Right atrium auricular region (tissue), 2 donors: ENCODE measurements at regions not wholly inside any gene's neighbourhood (a gene's known extent, or its start where the extent isn't known, plus 50 kb on each side); places are given as distances from the start of the nearest gene placed in this dataset.

ENCODE experiments used
- DNase-seq: peaks from one replicate; pipeline ENCODE4 v3.0.0-alpha.2; 2019; ENCODE audit warnings: low spot score
- H3K27ac ChIP-seq, 2 donors: fragments of 200-600 bp; sonication (generic); 1 replicate in 1 of 2; 2 replicates in 1 of 2; pipeline ENCODE4 v1.5.1; 2016 to 2019
- H3K27me3 ChIP-seq, 2 donors: fragments of 200-600 bp; sonication (generic); one replicate each; pipeline versions ENCODE4 v1.5.1 to v1.6.0; 2017 to 2019
- H3K36me3 ChIP-seq: fragments of 200-600 bp; sonication (generic); one replicate; pipeline ENCODE4 v1.5.1; 2016
- H3K4me1 ChIP-seq, 2 donors: fragments of 200-600 bp; sonication (generic); one replicate each; pipeline versions ENCODE4 v1.5.1 to v1.6.0; 2017 to 2019
- H3K4me3 ChIP-seq, 2 donors: fragments of 200-600 bp; sonication (generic); 1 replicate in 1 of 2; 2 replicates in 1 of 2; pipeline ENCODE4 v1.5.1; 2017 to 2019; ENCODE audit warnings: mild to moderate bottlenecking in 1 of 2, moderate library complexity in 1 of 2
- H3K9me3 ChIP-seq, 2 donors: fragments of 200-600 bp; sonication (generic); one replicate each; pipeline ENCODE4 v1.5.1; 2019
- TF ChIP-seq, protein P1 (sequence below), 2 donors: fragments of 200-600 bp; sonication (generic); IDR thresholded peaks; one replicate each; pipeline ENCODE4 v1.5.1; 2019; ENCODE audit warnings: antibody characterized with exemption in 2 of 2

DNA sequence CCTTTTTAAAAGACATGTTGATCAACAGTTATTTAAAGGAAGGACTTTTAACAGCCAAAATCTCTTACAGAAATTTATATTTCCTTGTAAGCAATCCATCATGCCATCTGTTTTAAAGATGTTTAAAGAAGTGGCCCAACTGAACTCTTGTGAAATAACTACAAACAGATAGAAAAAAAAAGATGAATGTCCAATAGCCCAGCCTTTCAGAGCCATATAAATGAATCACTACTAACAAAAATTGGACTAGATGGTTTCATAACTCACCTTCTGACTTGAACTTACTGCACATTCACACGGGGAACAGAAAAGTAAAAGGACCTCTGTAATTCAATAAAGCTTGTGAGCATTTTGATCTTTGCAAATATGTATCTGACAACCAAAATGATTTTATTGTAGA is 319.0 kb upstream of the CHAC2 start:
- no peaks in the 10 kb centered on the region for H3K9me3 ChIP-seq
- no peak overlapping the region for H3K4me3 ChIP-seq
- no peaks in the 10 kb centered on the region for H3K36me3 ChIP-seq
- H3K4me1 ChIP-seq, result peaks cover 0 to 8% of the 10 kb centered on the region in 2 donors
- H3K27ac ChIP-seq, result no peak overlapping the region
- TF ChIP-seq, protein P1, sequence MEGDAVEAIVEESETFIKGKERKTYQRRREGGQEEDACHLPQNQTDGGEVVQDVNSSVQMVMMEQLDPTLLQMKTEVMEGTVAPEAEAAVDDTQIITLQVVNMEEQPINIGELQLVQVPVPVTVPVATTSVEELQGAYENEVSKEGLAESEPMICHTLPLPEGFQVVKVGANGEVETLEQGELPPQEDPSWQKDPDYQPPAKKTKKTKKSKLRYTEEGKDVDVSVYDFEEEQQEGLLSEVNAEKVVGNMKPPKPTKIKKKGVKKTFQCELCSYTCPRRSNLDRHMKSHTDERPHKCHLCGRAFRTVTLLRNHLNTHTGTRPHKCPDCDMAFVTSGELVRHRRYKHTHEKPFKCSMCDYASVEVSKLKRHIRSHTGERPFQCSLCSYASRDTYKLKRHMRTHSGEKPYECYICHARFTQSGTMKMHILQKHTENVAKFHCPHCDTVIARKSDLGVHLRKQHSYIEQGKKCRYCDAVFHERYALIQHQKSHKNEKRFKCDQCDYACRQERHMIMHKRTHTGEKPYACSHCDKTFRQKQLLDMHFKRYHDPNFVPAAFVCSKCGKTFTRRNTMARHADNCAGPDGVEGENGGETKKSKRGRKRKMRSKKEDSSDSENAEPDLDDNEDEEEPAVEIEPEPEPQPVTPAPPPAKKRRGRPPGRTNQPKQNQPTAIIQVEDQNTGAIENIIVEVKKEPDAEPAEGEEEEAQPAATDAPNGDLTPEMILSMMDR (IDR thresholded peaks at IDR 0.05), result no peak
- no peaks in the 10 kb centered on the region for H3K27me3 ChIP-seq
- no peak for DNase-seq

DNA sequence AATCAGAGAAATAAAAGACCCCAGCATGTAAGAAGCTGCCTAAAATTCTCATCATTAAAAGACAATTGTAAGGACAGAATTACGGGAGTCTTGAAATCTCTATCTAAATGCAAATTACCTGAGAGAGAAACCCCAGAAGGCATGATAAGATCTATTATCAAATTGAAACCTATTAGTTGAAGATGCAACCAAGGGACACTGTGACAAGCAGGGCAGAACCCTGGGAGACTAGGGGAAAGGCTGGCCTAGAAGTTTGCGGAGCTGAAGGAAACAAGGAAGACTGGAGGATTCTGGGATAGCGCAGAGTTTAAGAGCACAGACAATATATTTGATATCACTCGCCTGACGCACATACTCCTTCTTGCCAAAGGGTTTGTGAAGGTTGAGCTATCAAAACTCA is 319.5 kb upstream of the CHAC2 start:
- DNase-seq, result no peak
- Histone ChIP-seq H3K4me1 (peaks cover 0 to 3% of the 10 kb centered on the region in 2 donors), H3K4me3 (no peak overlapping the region), H3K27ac (no peak overlapping the region), H3K36me3 (no peaks in the 10 kb centered on the region), H3K9me3 (no peaks in the 10 kb centered on the region), H3K27me3 (no peaks in the 10 kb centered on the region)
- TF ChIP-seq, protein P1 (IDR thresholded peaks at IDR 0.05), result no peak

DNA sequence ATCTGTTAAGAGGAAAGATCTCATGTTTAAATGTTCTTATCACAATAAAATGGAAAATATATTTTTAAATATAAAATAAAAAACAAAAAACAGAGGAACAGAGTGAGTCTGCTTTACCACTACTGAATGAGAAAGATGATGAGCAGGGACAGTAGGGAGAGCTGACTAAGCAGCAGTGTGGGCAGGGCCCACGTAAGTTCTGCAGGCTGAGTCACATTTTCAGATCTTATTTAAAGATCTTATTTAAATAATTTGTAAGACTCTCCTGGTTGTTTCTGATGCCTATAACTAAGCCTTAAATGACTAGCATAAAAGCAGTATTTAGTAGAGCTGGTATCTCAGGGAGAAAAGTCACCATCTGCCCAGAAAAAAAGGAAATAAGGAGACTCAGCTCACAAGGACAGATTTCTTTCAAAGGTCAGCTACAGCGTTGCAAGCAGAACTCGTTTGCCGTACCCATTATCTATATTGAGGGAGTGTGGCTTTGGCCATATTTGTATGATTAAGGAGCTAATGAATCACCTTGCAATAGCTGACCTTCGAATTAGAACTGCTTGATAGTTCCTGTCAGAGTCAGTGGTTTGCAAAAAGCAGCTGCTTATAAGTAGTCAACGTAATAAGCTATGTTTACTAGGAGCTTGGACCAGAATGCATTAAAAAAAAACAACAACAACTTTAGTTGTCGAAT is 322.1 kb upstream of the CHAC2 start:
- no peak for DNase-seq

DNA sequence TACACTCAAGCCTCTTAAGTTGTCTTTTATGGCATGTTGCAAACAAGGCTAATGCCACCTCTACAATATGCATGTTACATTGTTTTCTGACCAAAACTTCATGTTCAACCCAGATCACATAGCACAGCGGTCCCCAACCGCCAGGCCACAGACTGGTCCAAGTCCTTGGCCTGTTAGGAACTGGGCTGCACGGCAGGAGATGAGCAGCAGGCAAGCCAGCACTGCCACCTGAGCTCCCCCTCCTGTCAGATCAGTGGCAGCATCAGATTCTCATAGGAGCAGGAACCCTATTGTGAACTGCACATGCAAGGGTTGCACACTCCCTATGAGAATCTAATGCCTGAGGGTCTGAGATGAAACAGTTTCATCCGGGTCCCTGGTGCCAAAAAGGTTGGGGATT is 324.8 kb upstream of the CHAC2 start:
- H3K27ac ChIP-seq, result no peak overlapping the region
- H3K4me3 ChIP-seq, result no peak overlapping the region
- H3K27me3 ChIP-seq, result no peaks in the 10 kb centered on the region
- TF ChIP-seq, protein P1 (IDR thresholded peaks at IDR 0.05), result no peak
- DNase-seq, result no peak
- no peaks in the 10 kb centered on the region for H3K9me3 ChIP-seq
- no peaks in the 10 kb centered on the region for H3K36me3 ChIP-seq
- H3K4me1 ChIP-seq, result no peaks in the 10 kb centered on the region

More for the DNA sequence above, 322.1 kb upstream of the CHAC2 start:
- no peak overlapping the region for H3K4me3 ChIP-seq
- H3K27me3 ChIP-seq, result no peaks in the 10 kb centered on the region
- no peaks in the 10 kb centered on the region for H3K9me3 ChIP-seq
- H3K27ac ChIP-seq, result no peak overlapping the region
- H3K4me1 ChIP-seq, result no peaks in the 10 kb centered on the region
- TF ChIP-seq, protein P1 (IDR thresholded peaks at IDR 0.05), result no peak
- no peaks in the 10 kb centered on the region for H3K36me3 ChIP-seq

DNA sequence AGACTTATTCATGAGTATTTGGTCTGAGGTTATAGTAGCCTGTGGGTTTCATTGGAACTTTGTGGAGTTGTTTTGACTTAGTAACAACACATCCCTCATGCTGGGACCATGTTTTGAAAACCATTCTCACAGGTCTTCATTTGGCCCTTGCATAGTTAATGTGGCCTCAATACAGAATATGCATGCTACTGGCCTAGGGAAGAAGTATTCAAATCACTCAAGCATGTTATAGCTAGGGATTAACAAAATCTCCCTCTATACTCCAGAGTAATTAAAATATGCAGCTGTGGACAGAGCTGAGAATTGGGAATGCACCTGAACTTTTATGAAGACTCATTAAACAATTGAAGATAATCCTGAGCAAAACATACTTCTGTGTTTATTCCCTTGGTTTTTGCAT is 325.5 kb upstream of the CHAC2 start:
- DNase-seq, result no peak
- no peaks in the 10 kb centered on the region for H3K4me1 ChIP-seq
- H3K36me3 ChIP-seq, result no peaks in the 10 kb centered on the region
- H3K9me3 ChIP-seq, result no peaks in the 10 kb centered on the region
- H3K27me3 ChIP-seq, result no peaks in the 10 kb centered on the region
- no peak overlapping the region for H3K4me3 ChIP-seq
- H3K27ac ChIP-seq, result no peak overlapping the region
- TF ChIP-seq, protein P1 (IDR thresholded peaks at IDR 0.05), result no peak

DNA sequence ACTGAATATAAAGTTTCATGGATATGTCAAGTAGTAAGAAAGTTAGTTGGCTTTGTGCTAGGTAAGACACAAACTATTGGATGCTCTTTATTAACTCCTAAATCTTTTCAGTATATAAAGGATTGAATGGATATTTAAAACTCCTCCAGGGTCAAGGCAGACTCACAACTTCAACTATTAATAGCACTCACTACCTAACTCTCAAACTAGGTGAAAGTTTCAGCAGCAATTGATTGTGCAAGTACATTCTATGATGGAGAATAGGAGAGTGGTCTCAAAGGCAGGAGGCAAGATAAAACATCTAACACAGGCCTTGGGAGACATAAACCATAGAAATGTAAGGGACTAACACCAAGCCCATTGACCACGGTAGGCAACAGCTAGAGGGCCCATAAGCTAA is 328.9 kb upstream of the CHAC2 start:
- no peak for DNase-seq
- TF ChIP-seq, protein P1 (IDR thresholded peaks at IDR 0.05), result no peak
- Histone ChIP-seq H3K36me3 (no peaks in the 10 kb centered on the region), H3K27ac (no peak overlapping the region), H3K4me1 (no peaks in the 10 kb centered on the region), H3K4me3 (no peak overlapping the region), H3K27me3 (no peaks in the 10 kb centered on the region), H3K9me3 (no peaks in the 10 kb centered on the region)
